ENCODE measurements at regions not wholly inside any gene's neighbourhood (a gene's known extent, or its start where the extent isn't known, plus 50 kb on each side); places are given as distances from the start of the nearest gene placed in this dataset.

DNA sequence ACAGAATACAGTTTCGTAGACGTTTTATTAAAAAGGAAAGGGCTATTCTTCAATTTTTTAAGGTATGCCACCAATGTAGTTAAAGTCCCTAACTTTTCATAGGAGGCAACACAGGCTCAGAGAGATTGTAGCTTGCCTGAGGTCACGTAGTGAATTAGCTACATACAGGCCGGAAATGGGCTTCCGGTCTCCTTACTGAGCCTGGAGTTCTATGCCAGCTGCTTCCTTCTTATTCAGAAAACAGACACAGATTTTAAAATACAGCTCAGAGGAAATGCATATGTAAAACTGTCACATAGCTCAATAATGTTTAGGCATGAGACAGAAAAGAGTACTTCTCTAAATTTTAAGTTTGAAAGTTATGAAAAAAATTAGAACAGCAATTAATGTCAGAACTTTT lies 85.4 kb upstream of the TUBA3C start:
- Mint-ChIP-seq H3K27ac (no peak overlapping the region), H3K9me3 (peaks cover 5 to 24% (median 10%) of the 10 kb centered on the region in 6 donors), H3K36me3 (no peaks in the 10 kb centered on the region), H3K27me3 (ENCODE audit: low read depth in 3 of 3) (peaks cover 1 to 2% (median 2%) of the 10 kb centered on the region in 3 donors), H3K4me1 (no peaks in the 10 kb centered on the region), H3K4me3 (no peak overlapping the region)
- DNase-seq: no peak

- H3K9me3 Mint-ChIP-seq: peaks cover 0 to 18% (median 4%) of the 10 kb centered on the region in 6 donors
- no peak for DNase-seq
- no peak overlapping the region for H3K27ac Mint-ChIP-seq
- no peaks in the 10 kb centered on the region for H3K4me1 Mint-ChIP-seq
- H3K27me3 Mint-ChIP-seq (ENCODE audit: low read depth in 3 of 3): peaks cover 1 to 2% (median 2%) of the 10 kb centered on the region in 3 donors
- no peaks in the 10 kb centered on the region for H3K36me3 Mint-ChIP-seq
- no peak overlapping the region for H3K4me3 Mint-ChIP-seq
Observed at GRCh38 chr13:19264711-19265110, 83.1 kb upstream of the TUBA3C start.

GRCh38 chr13:19252381-19252780 lies 70.8 kb upstream of the TUBA3C start:
- H3K4me3 Mint-ChIP-seq: no peak overlapping the region
- H3K36me3 Mint-ChIP-seq: no peaks in the 10 kb centered on the region
- no peak overlapping the region for H3K27ac Mint-ChIP-seq
- DNase-seq: no peak
- H3K4me1 Mint-ChIP-seq: no peaks in the 10 kb centered on the region
- H3K27me3 Mint-ChIP-seq (ENCODE audit: low read depth in 3 of 3): no peaks in the 10 kb centered on the region
- peaks cover 6 to 21% (median 18%) of the 10 kb centered on the region in 6 donors for H3K9me3 Mint-ChIP-seq

GRCh38 chr13:19239114-19239860 lies 57.7 kb upstream of the TUBA3C start:
- H3K4me1 Mint-ChIP-seq: no peaks in the 10 kb centered on the region
- no peaks in the 10 kb centered on the region for H3K36me3 Mint-ChIP-seq
- DNase-seq: no peak
- H3K27me3 Mint-ChIP-seq (ENCODE audit: low read depth in 3 of 3): peaks cover 0 to 4% (median 3%) of the 10 kb centered on the region in 3 donors
- H3K9me3 Mint-ChIP-seq: peaks cover 4 to 33% (median 10%) of the 10 kb centered on the region in 6 donors
- H3K4me3 Mint-ChIP-seq: no peak overlapping the region
- H3K27ac Mint-ChIP-seq: no peak overlapping the region
